GM12864 (cell line): ENCODE measurements at regions not wholly inside any gene's neighbourhood (a gene's known extent, or its start where the extent isn't known, plus 50 kb on each side); places are given as distances from the start of the nearest gene placed in this dataset.

Source experiments
- DNase-seq: peaks from one replicate; pipeline ENCODE4 v3.0.0-alpha.2; 2011; ENCODE audit warnings: low read depth
- H3K4me3 ChIP-seq: 2 replicates; pipeline ENCODE4 v1.5.1; 2011; ENCODE audit warnings: mild to moderate bottlenecking, low read depth, low read length, control low read depth
- TF ChIP-seq, protein P1 (sequence below): IDR thresholded peaks from 2 replicates; pipeline ENCODE4 v1.5.1; 2011; ENCODE audit warnings: low read depth, mild to moderate bottlenecking, moderate library complexity, low read length, control low read depth, inconsistent platforms; ENCODE audit errors: missing control alignments

DNA sequence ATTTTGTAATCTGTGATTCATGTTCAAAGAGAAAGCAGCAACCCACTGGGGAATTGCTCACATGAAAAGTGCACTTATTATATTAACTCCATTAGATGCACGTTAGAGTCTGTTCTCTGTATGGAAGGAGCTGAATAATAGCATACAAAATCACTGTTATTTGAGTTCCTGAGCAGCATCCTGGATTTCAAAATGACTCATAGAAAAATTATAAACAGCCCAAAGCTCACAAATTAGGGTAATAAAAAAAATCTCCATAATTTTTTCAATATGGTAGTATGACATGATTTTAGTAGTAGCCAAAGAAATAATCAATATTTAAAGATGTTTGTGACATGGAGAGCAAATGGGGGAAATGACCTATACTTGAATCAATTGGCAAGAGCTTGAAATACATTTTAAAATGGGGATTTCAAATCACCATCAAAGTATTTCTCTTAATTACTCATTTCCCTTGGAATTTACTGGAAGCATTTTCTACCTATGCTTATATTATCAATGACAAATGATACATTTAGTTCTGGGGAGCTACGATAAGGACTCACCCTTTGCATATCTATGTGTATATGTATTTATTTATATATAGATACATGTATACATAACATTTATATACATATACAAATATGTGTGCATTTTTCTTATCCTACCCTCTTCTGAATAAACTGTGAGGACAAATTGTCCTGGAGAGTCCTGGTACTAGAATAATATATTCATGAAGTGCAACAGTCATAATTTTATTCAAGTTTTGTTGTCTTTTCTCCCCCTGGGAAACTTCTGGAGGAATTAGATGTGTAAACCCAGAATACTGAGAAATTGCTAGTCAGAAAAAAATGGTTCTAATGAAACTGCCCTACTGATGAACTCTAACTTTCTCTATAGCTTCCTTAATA lies 116.3 kb downstream of the RPL22L1 start:
- no peak for DNase-seq
- TF ChIP-seq, protein P1, sequence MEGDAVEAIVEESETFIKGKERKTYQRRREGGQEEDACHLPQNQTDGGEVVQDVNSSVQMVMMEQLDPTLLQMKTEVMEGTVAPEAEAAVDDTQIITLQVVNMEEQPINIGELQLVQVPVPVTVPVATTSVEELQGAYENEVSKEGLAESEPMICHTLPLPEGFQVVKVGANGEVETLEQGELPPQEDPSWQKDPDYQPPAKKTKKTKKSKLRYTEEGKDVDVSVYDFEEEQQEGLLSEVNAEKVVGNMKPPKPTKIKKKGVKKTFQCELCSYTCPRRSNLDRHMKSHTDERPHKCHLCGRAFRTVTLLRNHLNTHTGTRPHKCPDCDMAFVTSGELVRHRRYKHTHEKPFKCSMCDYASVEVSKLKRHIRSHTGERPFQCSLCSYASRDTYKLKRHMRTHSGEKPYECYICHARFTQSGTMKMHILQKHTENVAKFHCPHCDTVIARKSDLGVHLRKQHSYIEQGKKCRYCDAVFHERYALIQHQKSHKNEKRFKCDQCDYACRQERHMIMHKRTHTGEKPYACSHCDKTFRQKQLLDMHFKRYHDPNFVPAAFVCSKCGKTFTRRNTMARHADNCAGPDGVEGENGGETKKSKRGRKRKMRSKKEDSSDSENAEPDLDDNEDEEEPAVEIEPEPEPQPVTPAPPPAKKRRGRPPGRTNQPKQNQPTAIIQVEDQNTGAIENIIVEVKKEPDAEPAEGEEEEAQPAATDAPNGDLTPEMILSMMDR, result no peak
- H3K4me3 ChIP-seq, result no peak overlapping the region

DNA sequence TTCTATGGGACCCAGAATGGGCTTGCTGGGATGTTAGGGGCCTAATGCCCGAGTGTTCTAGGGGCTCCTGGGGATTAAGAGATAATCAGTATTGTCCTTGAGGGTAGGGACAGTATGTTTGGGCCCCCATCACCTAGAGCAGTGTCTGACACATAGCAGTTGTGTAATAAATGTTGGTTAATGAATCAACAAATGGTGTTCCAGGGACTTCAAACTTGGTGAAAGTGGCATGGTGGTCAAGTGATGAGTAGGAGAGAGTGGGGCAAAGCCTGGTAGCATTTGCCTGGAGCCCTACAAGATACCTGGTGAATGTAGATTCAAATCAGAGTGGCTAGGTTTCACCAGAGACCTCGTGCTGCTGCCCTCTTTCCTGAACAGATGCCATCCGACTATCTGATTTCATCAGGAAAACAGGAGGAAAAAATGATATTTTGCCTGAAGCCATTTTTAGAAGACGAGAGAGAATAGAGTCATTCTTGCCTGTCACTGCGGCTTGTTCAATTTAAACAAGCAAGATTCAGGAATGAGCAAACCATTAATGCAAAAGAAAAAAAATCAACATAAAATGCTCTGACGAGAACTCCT lies 117.3 kb downstream of the RPL22L1 start:
- no peak overlapping the region for H3K4me3 ChIP-seq
- DNase-seq, result no peak
- TF ChIP-seq, protein P1, result no peak

DNA sequence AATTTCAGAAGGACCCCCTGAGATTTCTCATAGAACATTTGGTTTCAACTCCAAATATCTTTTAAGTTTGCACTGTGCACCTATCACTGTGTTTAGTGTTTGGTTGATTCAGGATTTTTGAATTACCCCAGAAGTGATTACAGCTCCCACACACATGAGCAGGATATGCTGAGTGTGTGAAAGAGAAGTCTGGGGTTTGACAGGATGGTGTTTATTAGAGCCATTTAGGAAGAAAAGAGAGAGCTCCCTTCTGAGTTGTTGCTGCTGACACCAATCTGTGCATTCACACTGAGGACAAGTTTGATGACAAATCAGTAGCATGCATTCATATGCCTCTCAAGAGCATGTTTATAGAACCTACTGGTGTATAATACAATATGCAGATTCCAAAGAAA lies 118.1 kb downstream of the RPL22L1 start:
- no peak for DNase-seq
- H3K4me3 ChIP-seq, result no peak overlapping the region
- TF ChIP-seq, protein P1, result no peak

DNA sequence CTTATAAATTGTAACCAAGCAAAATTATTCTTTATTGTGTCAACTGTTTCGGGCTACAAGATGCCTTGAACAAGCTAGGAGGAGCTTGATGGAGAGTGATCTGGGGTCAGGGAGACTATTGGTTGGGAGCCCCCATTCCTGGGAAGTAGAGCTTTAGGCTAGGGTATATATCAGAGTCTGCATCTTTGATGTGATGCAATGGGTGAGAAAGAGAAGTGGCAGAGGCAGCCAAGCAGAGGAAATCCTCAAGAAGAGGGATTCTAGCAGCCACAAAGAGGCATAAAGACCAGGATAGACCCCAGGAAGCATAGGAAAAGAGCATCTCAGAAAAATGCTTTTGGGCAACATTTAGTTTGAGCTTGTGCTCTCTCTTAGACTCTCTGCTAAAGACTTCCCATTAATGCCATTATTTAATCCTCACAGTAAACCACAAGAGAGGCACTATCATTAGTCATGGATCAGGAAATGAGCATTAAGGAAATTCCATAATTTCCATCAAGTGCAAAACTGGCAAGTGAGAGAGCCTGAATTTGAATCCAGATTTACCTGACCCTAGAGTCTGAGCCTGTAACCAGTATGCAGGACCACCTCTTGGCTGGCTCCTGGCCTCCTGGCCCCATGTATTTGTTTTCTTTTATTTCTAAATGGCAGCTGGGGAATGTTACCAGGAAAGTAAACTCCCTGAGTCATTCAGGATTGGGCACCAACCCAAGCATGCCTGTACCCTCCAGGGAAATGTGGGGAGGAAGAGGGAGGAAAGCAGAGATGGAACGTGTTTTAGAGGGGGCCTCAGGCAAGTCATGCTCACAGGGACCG lies 118.7 kb downstream of the RPL22L1 start:
- no peak overlapping the region for H3K4me3 ChIP-seq
- TF ChIP-seq, protein P1, result no peak
- DNase-seq, result no peak

DNA sequence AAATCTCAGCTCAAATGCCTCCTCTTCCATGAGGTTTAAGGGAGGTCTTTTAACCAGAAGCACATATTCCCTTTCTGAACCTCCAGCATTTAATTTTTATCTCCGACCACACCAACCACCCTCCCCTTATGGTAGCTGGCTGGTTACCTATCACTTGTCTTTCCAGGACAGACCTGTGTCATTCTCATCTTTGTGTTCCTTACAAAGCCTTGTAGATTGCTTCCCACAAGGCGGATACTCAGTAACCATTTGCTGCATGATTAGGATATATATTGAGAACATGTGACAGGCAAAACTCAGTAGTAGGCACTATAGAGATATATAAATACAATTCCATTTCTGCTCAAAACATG lies 119.5 kb downstream of the RPL22L1 start:
- no peak for DNase-seq
- TF ChIP-seq, protein P1, result no peak
- H3K4me3 ChIP-seq, result no peak overlapping the region

DNA sequence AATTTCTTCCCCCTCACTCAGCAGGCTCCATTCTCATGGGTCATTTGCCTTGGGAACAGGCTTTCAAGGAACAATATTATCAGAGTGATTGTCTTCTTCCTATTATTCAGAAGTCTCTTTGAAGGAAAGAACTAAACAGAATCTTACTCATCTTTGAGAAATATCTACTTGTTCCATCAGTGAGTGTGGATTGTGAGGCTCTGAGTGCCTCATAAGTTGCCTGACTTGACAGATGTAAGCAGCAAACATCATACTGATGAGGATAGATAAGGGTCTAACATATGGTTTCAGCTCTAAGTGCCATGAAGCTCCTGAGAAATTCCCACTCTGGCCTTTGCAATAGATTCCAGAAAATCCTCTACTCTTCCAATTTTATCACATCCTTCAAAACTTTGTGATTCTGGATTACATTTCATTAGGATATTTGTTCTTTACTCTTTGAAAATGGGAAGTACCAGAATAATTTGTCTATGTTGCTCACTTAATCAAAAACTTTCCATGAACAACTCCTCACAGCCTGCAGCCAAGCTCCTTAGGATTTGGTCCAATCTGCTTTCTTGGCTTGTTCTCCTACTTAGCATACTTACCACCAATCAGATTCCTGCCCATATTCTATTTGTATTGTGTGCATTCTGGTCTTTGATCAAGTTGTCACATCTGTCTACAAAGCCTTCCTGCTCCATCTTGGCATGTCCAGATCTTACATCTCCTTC lies 120.1 kb downstream of the RPL22L1 start:
- no peak for DNase-seq
- H3K4me3 ChIP-seq, result no peak overlapping the region
- TF ChIP-seq, protein P1, result no peak
